Mesenchymal stem cell (in vitro differentiated cells and primary cell): ENCODE measurements at regions not wholly inside any gene's neighbourhood (a gene's known extent, or its start where the extent isn't known, plus 50 kb on each side); places are given as distances from the start of the nearest gene placed in this dataset.

Experiments used
- DNase-seq: peaks from one replicate; pipeline ENCODE4 v3.0.0-alpha.2; 2013
- H2AFZ ChIP-seq: one replicate; pipeline ENCODE4 v1.6.1; 2013; ENCODE audit warnings: low read depth, mild to moderate bottlenecking, control low read depth, inconsistent platforms, low read length, moderate library complexity
- H2AK5ac ChIP-seq: 2 replicates; pipeline ENCODE4 v1.6.1; 2013; ENCODE audit warnings: low read length, moderate library complexity, mild to moderate bottlenecking, inconsistent platforms; ENCODE audit not compliant: severe bottlenecking
- H2BK120ac ChIP-seq: one replicate; pipeline ENCODE4 v1.6.1; 2013; ENCODE audit warnings: low read depth, mild to moderate bottlenecking, inconsistent platforms, low read length, moderate library complexity
- H2BK12ac ChIP-seq, 2 experiments: one replicate each; pipeline ENCODE4 v1.6.1; 2013; ENCODE audit warnings: inconsistent platforms in 2 of 2, low read length in 2 of 2, mild to moderate bottlenecking in 2 of 2, moderate library complexity in 2 of 2, control low read depth in 1 of 2
- H2BK15ac ChIP-seq: one replicate; pipeline ENCODE4 v1.6.1; 2013; ENCODE audit warnings: mild to moderate bottlenecking, low read depth, inconsistent platforms; ENCODE audit not compliant: poor library complexity, severe bottlenecking
- H2BK5ac ChIP-seq: 2 replicates; pipeline ENCODE4 v1.6.1; 2013; ENCODE audit warnings: low read depth, mild to moderate bottlenecking, low read length, control low read depth, inconsistent platforms; ENCODE audit not compliant: poor library complexity, severe bottlenecking
- H3K14ac ChIP-seq, 2 experiments: one replicate each; pipeline ENCODE4 v1.6.1; 2013; ENCODE audit warnings: inconsistent platforms in 2 of 2, low read length in 2 of 2, control low read depth in 1 of 2, mild to moderate bottlenecking in 1 of 2, moderate library complexity in 1 of 2
- H3K18ac ChIP-seq, 2 experiments: one replicate each; pipeline ENCODE4 v1.6.1; 2013; ENCODE audit warnings: inconsistent platforms in 2 of 2, low read length in 2 of 2, control low read depth in 1 of 2, low read depth in 1 of 2, mild to moderate bottlenecking in 1 of 2
- H3K23ac ChIP-seq, 2 experiments: one replicate each; pipeline ENCODE4 v1.6.1; 2013; ENCODE audit warnings: inconsistent platforms in 2 of 2, low read length in 2 of 2, mild to moderate bottlenecking in 2 of 2, moderate library complexity in 2 of 2, control low read depth in 1 of 2
- H3K27ac ChIP-seq: 2 replicates; pipeline ENCODE4 v1.5.1; 2013; ENCODE audit warnings: mild to moderate bottlenecking, moderate library complexity, low read length, control low read depth, inconsistent platforms; ENCODE audit not compliant: poor library complexity, severe bottlenecking
- H3K27me3 ChIP-seq, 2 experiments: 2 replicates each; pipeline versions ENCODE4 v1.6.1 to v1.7.0; 2013; ENCODE audit warnings: low read length in 2 of 2, mild to moderate bottlenecking in 2 of 2, moderate library complexity in 2 of 2, control low read depth in 1 of 2, inconsistent platforms in 1 of 2; ENCODE audit not compliant: control insufficient read depth in 1 of 2, insufficient read depth in 1 of 2
- H3K36me3 ChIP-seq, 2 experiments: 2 replicates each; pipeline versions ENCODE4 v1.6.1 to v1.7.0; 2013; ENCODE audit warnings: low read length in 2 of 2, control low read depth in 1 of 2, inconsistent platforms in 1 of 2, low read depth in 1 of 2, mild to moderate bottlenecking in 1 of 2; ENCODE audit not compliant: insufficient read depth in 2 of 2, control insufficient read depth in 1 of 2
- H3K4ac ChIP-seq, 2 experiments: one replicate each; pipeline ENCODE4 v1.6.1; 2013; ENCODE audit warnings: inconsistent platforms in 2 of 2, low read length in 2 of 2, mild to moderate bottlenecking in 2 of 2, moderate library complexity in 2 of 2, control low read depth in 1 of 2, low read depth in 1 of 2
- H3K4me1 ChIP-seq: 2 replicates; pipeline ENCODE4 v1.6.1; 2013; ENCODE audit warnings: low read depth, low read length, control low read depth; ENCODE audit not compliant: control insufficient read depth, insufficient read depth
- H3K4me2 ChIP-seq: 2 replicates; pipeline ENCODE4 v1.6.1; 2013; ENCODE audit warnings: low read length, mild to moderate bottlenecking, inconsistent platforms; ENCODE audit not compliant: poor library complexity, severe bottlenecking
- H3K4me3 ChIP-seq, 2 experiments: 2 replicates each; pipeline versions ENCODE4 v1.5.1 to v1.7.0; 2013; ENCODE audit warnings: low read length in 2 of 2, mild to moderate bottlenecking in 2 of 2, control low read depth in 1 of 2, low read depth in 1 of 2; ENCODE audit not compliant: insufficient read depth in 1 of 2
- H3K79me1 ChIP-seq: replicated peaks from 2 replicates; pipeline ENCODE4 v1.6.1; 2013; ENCODE audit warnings: mild to moderate bottlenecking, control low read depth, low read length, inconsistent platforms; ENCODE audit not compliant: poor library complexity, severe bottlenecking
- H3K9ac ChIP-seq: 2 replicates; pipeline ENCODE4 v1.7.0; 2013; ENCODE audit warnings: mild to moderate bottlenecking, low read length, moderate library complexity
- H3K9me3 ChIP-seq: 2 replicates; pipeline ENCODE4 v1.7.0; 2013; ENCODE audit warnings: mild to moderate bottlenecking, low read length; ENCODE audit not compliant: control insufficient read depth
- H4K8ac ChIP-seq: one replicate; pipeline ENCODE4 v1.6.1; 2013; ENCODE audit warnings: inconsistent platforms, mild to moderate bottlenecking, low read length, moderate library complexity
- H4K91ac ChIP-seq: one replicate; pipeline ENCODE4 v1.6.1; 2013; ENCODE audit warnings: mild to moderate bottlenecking, low read length, inconsistent platforms
- WGBS: methylation state at CpG from one replicate; pipeline ENCODE4 v1.1.7; 2013; ENCODE audit warnings: mixed read lengths; 5-methylcytosine and 5-hydroxymethylcytosine counted together

DNA sequence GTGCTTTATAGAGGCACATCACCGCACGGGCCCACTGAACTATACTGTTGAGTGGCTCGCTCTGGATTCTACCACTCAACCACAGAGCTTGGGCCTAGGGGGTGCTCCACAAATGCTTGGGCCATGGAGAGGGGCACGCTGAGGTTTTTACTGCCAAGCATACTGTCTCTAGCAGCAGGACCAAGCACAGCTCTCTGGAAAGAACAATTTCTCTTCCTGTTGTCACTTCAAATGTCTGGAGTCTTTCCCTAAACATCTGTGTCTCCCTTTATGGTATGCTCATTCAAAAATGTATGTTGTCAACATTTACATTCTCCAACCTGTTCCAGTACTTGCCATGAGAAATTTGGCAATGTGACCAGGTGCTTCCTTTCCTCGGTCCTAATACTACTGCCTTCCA lies 114.7 kb upstream of the TPM1 start:
- no peaks in the 10 kb centered on the region for H3K79me1 ChIP-seq
- H4K8ac ChIP-seq, result peak overlapping the region; percentile 72
- peak overlapping the region; percentile 95 for H2AK5ac ChIP-seq
- H3K27me3 ChIP-seq, result no peaks in the 10 kb centered on the region
- H2BK120ac ChIP-seq, result peak overlapping the region; percentile 80
- H3K27ac ChIP-seq, result peak overlapping the region; percentile 80
- WGBS, result 62% methylated on average over 5 of the region's 5 CpGs
- no peak overlapping the region for H3K4me2 ChIP-seq
- H3K9ac ChIP-seq, result no peak overlapping the region
- H2AFZ ChIP-seq, result no peak overlapping the region
- peak overlapping the region; percentile 83 to 86 for H3K18ac ChIP-seq
- H3K4me3 ChIP-seq, result no peak overlapping the region
- H3K4ac ChIP-seq, result peak overlapping the region; percentile 73 to 81
- H3K23ac ChIP-seq, result no peak overlapping the region
- H3K14ac ChIP-seq, result no peak overlapping the region
- peak overlapping the region; percentile 77 for H2BK15ac ChIP-seq
- DNase-seq, result no peak
- no peaks in the 10 kb centered on the region for H3K36me3 ChIP-seq
- peak overlapping the region; percentile 67 to 89 for H2BK12ac ChIP-seq
- peak overlapping the region; percentile 90 for H2BK5ac ChIP-seq
- H3K9me3 ChIP-seq, result no peaks in the 10 kb centered on the region
- peaks cover 10% of the 10 kb centered on the region for H3K4me1 ChIP-seq
- H4K91ac ChIP-seq, result peak overlapping the region; percentile 45

- Histone ChIP-seq H2BK15ac (no peak overlapping the region), H3K4me3 (no peak overlapping the region), H3K9me3 (no peaks in the 10 kb centered on the region), H3K14ac (no peak overlapping the region), H4K8ac (peak overlapping the region; percentile 40), H3K36me3 (no peaks in the 10 kb centered on the region), H3K79me1 (no peaks in the 10 kb centered on the region), H4K91ac (peak overlapping the region; percentile 14), H3K23ac (no peak overlapping the region), H3K27ac (peak overlapping the region; percentile 80), H2BK12ac (peak overlapping the region; percentile 67 to 72), H2BK120ac (peak overlapping the region; percentile 80), H3K4me2 (no peak overlapping the region), H3K4me1 (peaks cover 10% of the 10 kb centered on the region), H3K9ac (peak overlapping the region; percentile 65), H3K27me3 (no peaks in the 10 kb centered on the region), H3K18ac (peak overlapping the region; percentile 83 to 84), H2BK5ac (peak overlapping the region; percentile 53), H3K4ac (peak overlapping the region; percentile 73 to 90), H2AK5ac (peak overlapping the region; percentile 95), H2AFZ (no peak overlapping the region)
- DNase-seq, result peak; percentile 98
- WGBS, result 18% methylated on average over 12 of the region's 12 CpGs
Measured at GRCh38 chr15:62928242-62928999, 114.1 kb upstream of the TPM1 start.

DNA sequence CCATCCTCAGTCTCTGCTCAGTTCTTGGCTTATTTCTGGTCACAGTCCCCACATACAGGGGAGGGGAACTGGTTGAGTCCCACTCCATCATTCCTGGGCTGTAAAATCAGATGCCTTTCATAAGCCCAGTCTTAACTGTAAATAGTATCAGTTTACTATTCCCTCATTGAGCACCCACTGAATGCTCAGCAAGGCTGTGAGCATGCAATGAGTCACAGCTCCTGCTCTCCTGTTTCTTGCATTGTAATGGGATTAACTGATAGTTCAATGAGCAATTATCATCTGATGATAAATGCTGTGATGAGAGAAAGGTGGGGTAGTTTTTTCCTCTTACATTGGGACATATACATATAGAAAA lies 113.6 kb upstream of the TPM1 start:
- Histone ChIP-seq H2AK5ac (peak overlapping the region; percentile 95), H3K36me3 (no peaks in the 10 kb centered on the region), H3K4me1 (peaks cover 10% of the 10 kb centered on the region), H3K14ac (no peak overlapping the region), H3K79me1 (no peaks in the 10 kb centered on the region), H3K4ac (peak overlapping the region in 1 of 2 experiments; percentile 90), H3K9me3 (no peaks in the 10 kb centered on the region), H3K27me3 (no peaks in the 10 kb centered on the region), H2BK12ac (peak overlapping the region in 1 of 2 experiments; percentile 15), H3K4me3 (no peak overlapping the region), H2BK5ac (peak overlapping the region; percentile 53), H4K8ac (no peak overlapping the region), H2BK15ac (no peak overlapping the region), H2AFZ (no peak overlapping the region), H3K9ac (peak overlapping the region; percentile 65), H3K27ac (peak overlapping the region; percentile 80), H4K91ac (peak overlapping the region; percentile 14), H3K23ac (no peak overlapping the region), H3K4me2 (no peak overlapping the region), H3K18ac (peak overlapping the region; percentile 40 to 84), H2BK120ac (peak overlapping the region; percentile 1)
- DNase-seq, result peak; percentile 93

- no peak overlapping the region for H2AFZ ChIP-seq
- no peaks in the 10 kb centered on the region for H3K79me1 ChIP-seq
- H2BK15ac ChIP-seq, result no peak overlapping the region
- H3K27ac ChIP-seq, result no peak overlapping the region
- peaks cover 10% of the 10 kb centered on the region for H3K4me1 ChIP-seq
- no peak overlapping the region for H2AK5ac ChIP-seq
- H2BK120ac ChIP-seq, result no peak overlapping the region
- H3K27me3 ChIP-seq, result no peaks in the 10 kb centered on the region
- H4K91ac ChIP-seq, result no peak overlapping the region
- H3K23ac ChIP-seq, result no peak overlapping the region
- H3K18ac ChIP-seq, result no peak overlapping the region
- no peak overlapping the region for H3K4ac ChIP-seq
- no peaks in the 10 kb centered on the region for H3K9me3 ChIP-seq
- no peak overlapping the region for H3K4me2 ChIP-seq
- no peak overlapping the region for H2BK12ac ChIP-seq
- H3K36me3 ChIP-seq, result no peaks in the 10 kb centered on the region
- no peak overlapping the region for H4K8ac ChIP-seq
- no CpG with 5 or more reads among the region's 1 CpG for WGBS
- H3K14ac ChIP-seq, result no peak overlapping the region
- no peak for DNase-seq
- H3K9ac ChIP-seq, result no peak overlapping the region
- H3K4me3 ChIP-seq, result no peak overlapping the region
- H2BK5ac ChIP-seq, result no peak overlapping the region
Measured at GRCh38 chr15:62931650-62932049, 110.9 kb upstream of the TPM1 start.
